HL-60/S4 treated with retinoic acid at 250 ng/mL for 4 days and 3 days (cell line): ENCODE measurements at regions not wholly inside any gene's neighbourhood (a gene's known extent, or its start where the extent isn't known, plus 50 kb on each side); places are given as distances from the start of the nearest gene placed in this dataset.
"Not testable (repeated sequence)": the region's sequence is repeated elsewhere in the genome, so short reads cannot be mapped to it uniquely, and the experiment has no call there.

Experiments used
- in situ Hi-C: fragments of 300-500 bp; cut with MboI; formaldehyde crosslinking; loops from 2 replicates; pipeline ENCODE4 v1.7.0; 2022; ENCODE audit warnings: low sequenced_read_pairs

- in situ Hi-C loops = no loop called here
Measured at GRCh38 chr7:4519819-4520520, 162.1 kb upstream of the FOXK1 start.

- in situ Hi-C loops = no loop called here
Measured at GRCh38 chr7:4523219-4523618, 158.9 kb upstream of the FOXK1 start.

- in situ Hi-C loops = no loop called here
Measured at GRCh38 chr7:4523873-4524272, 158.2 kb upstream of the FOXK1 start.

- in situ Hi-C loops = no loop called here
Measured at GRCh38 chr7:4525884-4526283, 156.2 kb upstream of the FOXK1 start.

GRCh38 chr7:4527988-4528636 is 154.0 kb upstream of the FOXK1 start:
- in situ Hi-C loops = no loop called here

- in situ Hi-C loops = no loop called here
Measured at GRCh38 chr7:4531236-4531635, 150.9 kb upstream of the FOXK1 start.

- in situ Hi-C loops = not testable (repeated sequence)
Measured at GRCh38 chr7:4533339-4533738, 148.8 kb upstream of the FOXK1 start.

- in situ Hi-C loops = no loop called here
Measured at GRCh38 chr7:4549681-4550080, 132.4 kb upstream of the FOXK1 start.

GRCh38 chr7:4550117-4550516 is 132.0 kb upstream of the FOXK1 start:
- in situ Hi-C loops = no loop called here

GRCh38 chr7:4552985-4553384 is 129.1 kb upstream of the FOXK1 start:
- in situ Hi-C loops = no loop called here

GRCh38 chr7:4556868-4557793 is 125.0 kb upstream of the FOXK1 start:
- in situ Hi-C loops = no loop called here

GRCh38 chr7:4561795-4562194 is 120.3 kb upstream of the FOXK1 start:
- in situ Hi-C loops = no loop called here

GRCh38 chr7:4566714-4567113 is 115.4 kb upstream of the FOXK1 start:
- in situ Hi-C loops = no loop called here

GRCh38 chr7:4574851-4575250 is 107.2 kb upstream of the FOXK1 start:
- in situ Hi-C loops = no loop called here

GRCh38 chr7:4575254-4575653 is 106.8 kb upstream of the FOXK1 start:
- in situ Hi-C loops = no loop called here

- in situ Hi-C loops = loop anchor here (25.0 kb wide), 1 partner anchor 159 kb away; no protein-coding TSS in a partner anchor
Measured at GRCh38 chr7:4602905-4603842, 78.9 kb upstream of the FOXK1 start.

GRCh38 chr7:4603843-4604231 is 78.3 kb upstream of the FOXK1 start:
- in situ Hi-C loops = loop anchor here (25.0 kb wide), 1 partner anchor 158 kb away; no protein-coding TSS in a partner anchor

GRCh38 chr7:4604456-4604940 is 77.6 kb upstream of the FOXK1 start:
- in situ Hi-C loops = loop anchor here (25.0 kb wide), 1 partner anchor 158 kb away; no protein-coding TSS in a partner anchor

- in situ Hi-C loops = loop anchor here (25.0 kb wide), 1 partner anchor 156 kb away; no protein-coding TSS in a partner anchor
Measured at GRCh38 chr7:4606797-4607196, 75.3 kb upstream of the FOXK1 start.

- in situ Hi-C loops = loop anchor here (25.0 kb wide), 1 partner anchor 155 kb away; no protein-coding TSS in a partner anchor
Measured at GRCh38 chr7:4607311-4607729, 74.8 kb upstream of the FOXK1 start.
